ENCODE measurements at regions not wholly inside any gene's neighbourhood (a gene's known extent, or its start where the extent isn't known, plus 50 kb on each side); places are given as distances from the start of the nearest gene placed in this dataset.

GRCh38 chr12:74120644-74121043 is 417.0 kb upstream of the ATXN7L3B start:
- no peak for TF ChIP-seq BACH1 (IDR thresholded peaks at IDR 0.05; ENCODE audit: low read length)
- no peak overlapping the region for H3K4ac ChIP-seq (replicated peaks; ENCODE audit: insufficient read length, low read depth, low read length)
- no peaks in the 10 kb centered on the region for H3K36me3 ChIP-seq (ENCODE audit: control insufficient read depth in 2 of 4, insufficient read depth in 4 of 4, low read length in 3 of 4)
- H3K27me3 ChIP-seq (replicated peaks in 1 of 4; ENCODE audit: control insufficient read depth in 3 of 4, extremely low read depth in 1 of 4, insufficient read depth in 3 of 4, low read length in 3 of 4) = no peaks in the 10 kb centered on the region
- no peak overlapping the region for H3K56ac ChIP-seq (replicated peaks; ENCODE audit: insufficient read length, low read depth, low read length)
- H2BK5ac ChIP-seq (ENCODE audit: low read depth, low read length) = no peak overlapping the region
- no peak overlapping the region for H2BK12ac ChIP-seq (ENCODE audit: low read depth, low read length)
- CTCF ChIA-PET (ENCODE audit: partially characterized antibody) = interaction anchor here (0.8 to 2.3 kb wide), 3 partner anchors 9 to 196 kb away, joined by 3 to 9 read pairs (median 9); no protein-coding TSS in a partner anchor
- H3K9ac ChIP-seq (replicated peaks in 1 of 4; ENCODE audit: extremely low read depth in 1 of 4, low read depth in 3 of 4, low read length in 3 of 4) = no peak overlapping the region
- no peak for DNase-seq (ENCODE audit: low read depth in 1 of 2, low spot score in 2 of 2)
- no peak overlapping the region for H2BK15ac ChIP-seq (ENCODE audit: low read length)
- H3K4me2 ChIP-seq (ENCODE audit: insufficient read depth in 1 of 2, low read depth in 2 of 2, low read length in 2 of 2) = no peak overlapping the region
- H3K23ac ChIP-seq (ENCODE audit: insufficient read length) = no peak overlapping the region
- WGBS, 2 experiments (ENCODE audit: extremely low coverage in 1 of 2, insufficient coverage in 1 of 2, insufficient read length in 1 of 2, insufficient replicate concordance in 2 of 2, low coverage in 1 of 2, low lambda C conversion rate in 2 of 2, missing lambda C conversion rate in 1 of 2) = 81% methylated on average over 1 of the region's 1 CpG; no CpG with 5 or more reads in 1 of the 2 experiments
- H3K23me2 ChIP-seq (ENCODE audit: low read depth, low read length) = no peaks in the 10 kb centered on the region
- H4K91ac ChIP-seq (replicated peaks; ENCODE audit: insufficient read length, low read length) = no peak overlapping the region
- no peaks in the 10 kb centered on the region for H3K79me1 ChIP-seq (ENCODE audit: low read depth, low read length)
- POLR2A ChIA-PET (ENCODE audit: partially characterized antibody) = no interaction called here
- no peak overlapping the region for H3K18ac ChIP-seq (ENCODE audit: extremely low read depth, low read length)
- no peak overlapping the region for H2AFZ ChIP-seq (ENCODE audit: low read length)
- H4K5ac ChIP-seq (ENCODE audit: insufficient read length, low read depth, low read length) = no peak overlapping the region
- no peak overlapping the region for H3K14ac ChIP-seq (ENCODE audit: insufficient read length)
- H4K8ac ChIP-seq (ENCODE audit: extremely low read depth, insufficient read depth, low read length) = no peak overlapping the region
- no peaks in the 10 kb centered on the region for H3K9me3 ChIP-seq (ENCODE audit: insufficient read depth in 2 of 2, low read depth in 1 of 2, low read length in 1 of 2)
- no peak overlapping the region for H2BK20ac ChIP-seq (ENCODE audit: low read length)
- H2BK120ac ChIP-seq (replicated peaks; ENCODE audit: low read depth, low read length) = no peak overlapping the region
- H3K79me2 ChIP-seq (ENCODE audit: control insufficient read depth in 1 of 2, insufficient read depth in 2 of 2, low read length in 2 of 2) = no peaks in the 10 kb centered on the region
- no peak overlapping the region for H3K4me3 ChIP-seq (ENCODE audit: extremely low read depth in 1 of 4, insufficient read depth in 2 of 4, low read depth in 3 of 4, low read length in 4 of 4)
- no peak overlapping the region for H3K27ac ChIP-seq (ENCODE audit: low read depth, low read length)
- H3K4me1 ChIP-seq (replicated peaks in 1 of 4; ENCODE audit: control insufficient read depth in 3 of 4, insufficient read depth in 4 of 4, low read length in 3 of 4) = no peaks in the 10 kb centered on the region
- H2AK5ac ChIP-seq (ENCODE audit: low read depth, low read length) = no peak overlapping the region
- H4K20me1 ChIP-seq (replicated peaks in 1 of 2; ENCODE audit: control insufficient read depth in 1 of 2, insufficient read depth in 2 of 2, low read length in 2 of 2) = no peaks in the 10 kb centered on the region
- no peak for FAIRE-seq

Data from H1 (cell line).